Uterus (tissue), 3 donors: ENCODE measurements at regions not wholly inside any gene's neighbourhood (a gene's known extent, or its start where the extent isn't known, plus 50 kb on each side); places are given as distances from the start of the nearest gene placed in this dataset.

Experiments
- DNase-seq, 2 donors: peaks; one replicate each; pipeline ENCODE4 v3.0.0-alpha.2; 2019 to 2020
- H3K27ac ChIP-seq, 2 donors: fragments of 200-600 bp; sonication (generic); 1 replicate in 1 of 2; 2 replicates in 1 of 2; pipeline ENCODE4 v1.5.1; 2016 to 2018
- H3K27me3 ChIP-seq, 2 donors: fragments of 200-600 bp; sonication (generic); one replicate each; pipeline ENCODE4 v1.5.1; 2018 to 2019; ENCODE audit warnings: control low read depth in 1 of 2
- H3K36me3 ChIP-seq, 2 donors: fragments of 200-600 bp; sonication (generic); one replicate each; pipeline ENCODE4 v1.5.1; 2019; ENCODE audit warnings: control low read depth in 1 of 2
- H3K4me1 ChIP-seq, 2 donors: fragments of 200-600 bp; sonication (generic); one replicate each; pipeline ENCODE4 v1.5.1; 2018 to 2019; ENCODE audit warnings: control low read depth in 1 of 2
- H3K4me3 ChIP-seq, 2 donors: fragments of 200-600 bp; sonication (generic); 1 replicate in 1 of 2; 2 replicates in 1 of 2; pipeline ENCODE4 v1.5.1; 2018 to 2019; ENCODE audit warnings: mild to moderate bottlenecking in 1 of 2
- H3K9me3 ChIP-seq, 2 donors: fragments of 200-600 bp; sonication (generic); one replicate each; pipeline ENCODE4 v1.5.1; 2019; ENCODE audit warnings: control low read depth in 1 of 2
- POLR2A ChIP-seq, 2 donors: fragments of 450-650 bp; IDR thresholded peaks; one replicate each; pipeline ENCODE4 v1.6.1; 2016; ENCODE audit warnings: antibody characterized with exemption in 2 of 2, mild to moderate bottlenecking in 1 of 2, moderate library complexity in 1 of 2
- intact Hi-C: fragments of 100-400 bp; cut with DNase I; formaldehyde crosslinking; loops from one replicate; pipeline ENCODE4 v1.15.1; 2023; ENCODE audit warnings: low total_unique reads
- TF ChIP-seq, protein P1 (sequence below), 4 experiments: fragments of 200-600 bp in 2 of 4; fragments of 450-650 bp in 2 of 4; sonication (generic) in 2 of 4; IDR thresholded peaks; one replicate each; pipeline ENCODE4 v1.5.1; 2016 to 2019; ENCODE audit warnings: antibody characterized with exemption in 4 of 4, mild to moderate bottlenecking in 2 of 4, moderate library complexity in 1 of 4
- donor health status: DM: yes; HTN: yes; CAD: no.

GRCh38 chr14:53885136-53885640 is 71.4 kb downstream of the BMP4 start:
- Histone ChIP-seq H3K9me3 (no peaks in the 10 kb centered on the region), H3K4me1 (no peaks in the 10 kb centered on the region), H3K27me3 (no peaks in the 10 kb centered on the region), H3K4me3 (no peak overlapping the region), H3K27ac (no peak overlapping the region), H3K36me3 (no peaks in the 10 kb centered on the region)
- intact Hi-C loops = no loop called here
- DNase-seq = no peak
- no peak for TF ChIP-seq POLR2A (IDR thresholded peaks at IDR 0.05)
- TF ChIP-seq, protein P1, sequence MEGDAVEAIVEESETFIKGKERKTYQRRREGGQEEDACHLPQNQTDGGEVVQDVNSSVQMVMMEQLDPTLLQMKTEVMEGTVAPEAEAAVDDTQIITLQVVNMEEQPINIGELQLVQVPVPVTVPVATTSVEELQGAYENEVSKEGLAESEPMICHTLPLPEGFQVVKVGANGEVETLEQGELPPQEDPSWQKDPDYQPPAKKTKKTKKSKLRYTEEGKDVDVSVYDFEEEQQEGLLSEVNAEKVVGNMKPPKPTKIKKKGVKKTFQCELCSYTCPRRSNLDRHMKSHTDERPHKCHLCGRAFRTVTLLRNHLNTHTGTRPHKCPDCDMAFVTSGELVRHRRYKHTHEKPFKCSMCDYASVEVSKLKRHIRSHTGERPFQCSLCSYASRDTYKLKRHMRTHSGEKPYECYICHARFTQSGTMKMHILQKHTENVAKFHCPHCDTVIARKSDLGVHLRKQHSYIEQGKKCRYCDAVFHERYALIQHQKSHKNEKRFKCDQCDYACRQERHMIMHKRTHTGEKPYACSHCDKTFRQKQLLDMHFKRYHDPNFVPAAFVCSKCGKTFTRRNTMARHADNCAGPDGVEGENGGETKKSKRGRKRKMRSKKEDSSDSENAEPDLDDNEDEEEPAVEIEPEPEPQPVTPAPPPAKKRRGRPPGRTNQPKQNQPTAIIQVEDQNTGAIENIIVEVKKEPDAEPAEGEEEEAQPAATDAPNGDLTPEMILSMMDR (IDR thresholded peaks at IDR 0.05) = no peak

DNA sequence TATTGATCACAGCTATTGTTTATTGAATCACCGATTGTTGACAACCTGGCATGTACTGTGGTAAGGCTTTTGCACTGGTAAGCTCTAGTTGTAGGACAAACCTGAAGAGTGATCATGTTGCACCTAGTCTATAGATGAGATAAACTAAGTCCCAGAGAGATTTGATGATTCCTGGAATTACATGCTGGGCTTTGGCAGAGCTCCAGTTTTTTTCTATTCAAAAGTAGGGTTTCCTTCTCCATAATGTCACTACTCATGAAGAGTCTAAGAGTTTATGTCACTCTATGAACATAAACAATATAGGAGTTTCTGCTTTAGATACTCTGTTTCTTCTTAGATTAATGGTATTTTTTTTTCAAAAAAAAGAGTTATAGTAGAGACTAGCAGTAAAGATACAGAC is 72.0 kb downstream of the BMP4 start:
- no peaks in the 10 kb centered on the region for H3K36me3 ChIP-seq
- no peak for DNase-seq
- no peak overlapping the region for H3K4me3 ChIP-seq
- no peaks in the 10 kb centered on the region for H3K4me1 ChIP-seq
- H3K27me3 ChIP-seq = no peaks in the 10 kb centered on the region
- H3K27ac ChIP-seq = no peak overlapping the region
- TF ChIP-seq, protein P1 (IDR thresholded peaks at IDR 0.05) = no peak
- TF ChIP-seq POLR2A (IDR thresholded peaks at IDR 0.05) = no peak
- H3K9me3 ChIP-seq = no peaks in the 10 kb centered on the region
- intact Hi-C loops = no loop called here

DNA sequence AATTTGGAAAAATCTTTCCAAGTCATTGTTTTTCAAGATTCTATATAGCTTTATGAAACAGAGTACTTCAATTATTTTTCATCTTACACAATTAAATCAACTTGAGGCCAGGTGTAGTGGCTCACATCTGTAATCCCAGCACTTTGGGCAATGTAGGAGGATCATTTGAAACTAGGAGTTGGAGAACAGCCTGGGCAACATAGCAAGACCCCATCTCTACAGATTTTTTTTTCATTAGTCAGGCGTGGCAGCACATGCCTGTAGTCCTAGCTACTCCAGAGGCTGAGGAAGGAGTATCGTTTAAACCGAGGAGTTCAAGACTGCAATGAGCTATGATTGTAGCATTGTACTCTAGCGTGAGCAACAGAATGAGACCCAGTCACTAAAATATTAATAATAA is 72.9 kb downstream of the BMP4 start:
- Histone ChIP-seq H3K27me3 (no peaks in the 10 kb centered on the region), H3K4me3 (no peak overlapping the region), H3K9me3 (no peaks in the 10 kb centered on the region), H3K36me3 (no peaks in the 10 kb centered on the region), H3K4me1 (no peaks in the 10 kb centered on the region), H3K27ac (no peak overlapping the region)
- intact Hi-C loops = no loop called here
- DNase-seq = no peak
- TF ChIP-seq, protein P1 (IDR thresholded peaks at IDR 0.05) = no peak
- TF ChIP-seq POLR2A (IDR thresholded peaks at IDR 0.05) = no peak

DNA sequence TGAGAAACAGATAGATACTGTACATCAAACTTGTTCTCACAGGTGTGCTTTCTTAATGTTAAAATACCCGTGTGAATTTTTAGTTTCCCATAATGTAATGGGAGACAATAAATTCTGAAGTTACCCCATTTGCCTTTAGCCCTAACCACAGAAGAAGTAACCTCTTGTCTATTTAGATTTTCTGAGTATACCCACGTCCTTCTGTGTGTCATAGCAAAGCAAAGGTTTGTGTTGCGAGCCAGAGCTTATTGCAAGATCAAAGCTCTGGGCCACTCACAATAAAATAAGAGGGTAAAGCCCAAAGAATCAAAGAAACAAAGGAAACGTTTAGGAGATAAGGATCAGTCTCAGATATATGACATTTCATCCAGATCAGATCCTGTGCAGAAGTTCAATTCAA is 73.9 kb downstream of the BMP4 start:
- Histone ChIP-seq H3K36me3 (no peaks in the 10 kb centered on the region), H3K27ac (no peak overlapping the region)

GRCh38 chr14:53881921-53882320 is 74.7 kb downstream of the BMP4 start:
- TF ChIP-seq, protein P1 (IDR thresholded peaks at IDR 0.05) = no peak
- TF ChIP-seq POLR2A (IDR thresholded peaks at IDR 0.05) = no peak
- Histone ChIP-seq H3K4me1 (no peaks in the 10 kb centered on the region), H3K27me3 (no peaks in the 10 kb centered on the region), H3K9me3 (no peaks in the 10 kb centered on the region), H3K27ac (no peak overlapping the region), H3K4me3 (no peak overlapping the region), H3K36me3 (no peaks in the 10 kb centered on the region)
- DNase-seq = no peak
- intact Hi-C loops = no loop called here

More for the DNA sequence above, 73.9 kb downstream of the BMP4 start:
- no peaks in the 10 kb centered on the region for H3K4me1 ChIP-seq
- H3K27me3 ChIP-seq = no peaks in the 10 kb centered on the region
- no peak for TF ChIP-seq POLR2A (IDR thresholded peaks at IDR 0.05)
- TF ChIP-seq, protein P1 (IDR thresholded peaks at IDR 0.05) = no peak
- intact Hi-C loops = no loop called here
- no peak overlapping the region for H3K4me3 ChIP-seq
- H3K9me3 ChIP-seq = no peaks in the 10 kb centered on the region
- DNase-seq = no peak
